SK-N-SH treated with all-trans-retinoic acid at 6 μM for 48 hours (cell line): ENCODE measurements at regions not wholly inside any gene's neighbourhood (a gene's known extent, or its start where the extent isn't known, plus 50 kb on each side); places are given as distances from the start of the nearest gene placed in this dataset.

Experiments
- ARNTL ChIP-seq: fragments of 450-650 bp; formaldehyde crosslinking; IDR thresholded peaks from 2 replicates; pipeline ENCODE4 v1.5.0; 2020; ENCODE audit warnings: low read depth, mild to moderate bottlenecking, moderate library complexity, borderline replicate concordance
- CSDC2 ChIP-seq: fragments of 250-450 bp; sonication (Bioruptor Pico); IDR thresholded peaks from 2 replicates; pipeline ENCODE4 v1.5.0; 2020; ENCODE audit warnings: mild to moderate bottlenecking, moderate library complexity
- ZFP30 ChIP-seq: fragments of 450-650 bp; formaldehyde crosslinking; IDR thresholded peaks from 2 replicates; pipeline ENCODE4 v1.5.0; 2022; ENCODE audit warnings: mild to moderate bottlenecking, moderate library complexity
- ZNF70 ChIP-seq: fragments of 450-650 bp; formaldehyde crosslinking; IDR thresholded peaks from 2 replicates; pipeline ENCODE4 v1.5.0; 2020; ENCODE audit warnings: mild to moderate bottlenecking, moderate library complexity
- TF ChIP-seq, protein P1 (sequence below): fragments of 250-450 bp; sonication (Bioruptor Pico); IDR thresholded peaks from 2 replicates; pipeline ENCODE4 v1.5.0; 2020; ENCODE audit warnings: mild to moderate bottlenecking, moderate library complexity

DNA sequence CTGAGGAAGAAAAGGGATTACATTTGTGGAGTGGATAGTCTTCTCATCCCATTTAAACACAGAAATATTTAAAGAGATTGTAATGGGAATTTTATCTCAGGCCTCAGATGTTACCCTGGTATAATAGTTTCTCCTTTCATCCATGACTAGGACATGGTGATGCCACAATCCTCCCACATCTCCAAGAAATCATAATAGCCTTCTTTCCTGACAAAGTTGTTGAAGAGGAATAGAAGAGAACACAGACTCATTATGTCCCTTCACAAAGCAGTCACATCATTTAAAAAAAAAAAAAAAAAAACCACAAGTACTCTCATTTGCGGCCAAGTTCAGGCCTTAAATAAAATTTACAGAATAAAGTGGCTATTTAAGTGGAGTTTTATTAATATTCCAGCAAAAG lies 359.6 kb downstream of the DEPDC1B start:
- TF ChIP-seq ZNF70 (CRISPR knock-in tag): no peak
- TF ChIP-seq CSDC2 (CRISPR knock-in tag): no peak
- no peak for TF ChIP-seq ARNTL
- TF ChIP-seq, protein P1, sequence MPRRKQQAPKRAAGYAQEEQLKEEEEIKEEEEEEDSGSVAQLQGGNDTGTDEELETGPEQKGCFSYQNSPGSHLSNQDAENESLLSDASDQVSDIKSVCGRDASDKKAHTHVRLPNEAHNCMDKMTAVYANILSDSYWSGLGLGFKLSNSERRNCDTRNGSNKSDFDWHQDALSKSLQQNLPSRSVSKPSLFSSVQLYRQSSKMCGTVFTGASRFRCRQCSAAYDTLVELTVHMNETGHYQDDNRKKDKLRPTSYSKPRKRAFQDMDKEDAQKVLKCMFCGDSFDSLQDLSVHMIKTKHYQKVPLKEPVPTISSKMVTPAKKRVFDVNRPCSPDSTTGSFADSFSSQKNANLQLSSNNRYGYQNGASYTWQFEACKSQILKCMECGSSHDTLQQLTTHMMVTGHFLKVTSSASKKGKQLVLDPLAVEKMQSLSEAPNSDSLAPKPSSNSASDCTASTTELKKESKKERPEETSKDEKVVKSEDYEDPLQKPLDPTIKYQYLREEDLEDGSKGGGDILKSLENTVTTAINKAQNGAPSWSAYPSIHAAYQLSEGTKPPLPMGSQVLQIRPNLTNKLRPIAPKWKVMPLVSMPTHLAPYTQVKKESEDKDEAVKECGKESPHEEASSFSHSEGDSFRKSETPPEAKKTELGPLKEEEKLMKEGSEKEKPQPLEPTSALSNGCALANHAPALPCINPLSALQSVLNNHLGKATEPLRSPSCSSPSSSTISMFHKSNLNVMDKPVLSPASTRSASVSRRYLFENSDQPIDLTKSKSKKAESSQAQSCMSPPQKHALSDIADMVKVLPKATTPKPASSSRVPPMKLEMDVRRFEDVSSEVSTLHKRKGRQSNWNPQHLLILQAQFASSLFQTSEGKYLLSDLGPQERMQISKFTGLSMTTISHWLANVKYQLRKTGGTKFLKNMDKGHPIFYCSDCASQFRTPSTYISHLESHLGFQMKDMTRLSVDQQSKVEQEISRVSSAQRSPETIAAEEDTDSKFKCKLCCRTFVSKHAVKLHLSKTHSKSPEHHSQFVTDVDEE (CRISPR knock-in tag): no peak
- no peak for TF ChIP-seq ZFP30 (CRISPR knock-in tag)
